AG09309 (cell line): ENCODE measurements at regions not wholly inside any gene's neighbourhood (a gene's known extent, or its start where the extent isn't known, plus 50 kb on each side); places are given as distances from the start of the nearest gene placed in this dataset.

ENCODE experiments used
- DNase-seq: peaks from one replicate; pipeline ENCODE4 v3.0.0-alpha.2; 2010; ENCODE audit warnings: low read depth
- H3K4me3 ChIP-seq: 2 replicates; pipeline ENCODE4 v1.5.1; 2011; ENCODE audit warnings: mild to moderate bottlenecking, low read depth, low read length, moderate library complexity; ENCODE audit not compliant: control insufficient read depth
- TF ChIP-seq, protein P1 (sequence below): IDR thresholded peaks from 2 replicates; pipeline ENCODE4 v1.5.1; 2011; ENCODE audit warnings: mild to moderate bottlenecking, low read depth, low read length, inconsistent platforms; ENCODE audit not compliant: insufficient read depth, control insufficient read depth; ENCODE audit errors: missing control alignments

DNA sequence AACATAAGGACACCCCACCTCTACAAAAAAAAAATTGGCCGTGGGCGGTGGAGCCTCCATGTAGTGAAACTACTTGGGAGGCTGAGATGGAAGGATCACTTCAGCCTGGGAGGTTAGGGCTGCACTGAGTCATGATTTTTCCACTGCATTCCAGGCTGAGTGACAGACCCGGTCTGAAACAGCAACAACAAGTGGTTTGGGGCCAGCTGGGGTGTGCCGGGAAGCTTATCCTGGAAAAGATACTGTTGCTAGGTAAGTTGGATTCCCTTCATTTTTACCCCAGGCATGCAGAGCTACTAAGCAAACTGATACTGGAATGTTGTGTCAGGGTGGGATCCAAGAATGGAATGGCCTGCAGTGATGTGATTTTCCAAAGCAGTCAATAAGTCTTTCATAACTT, 57.0 kb downstream of the XAGE2 start:
- TF ChIP-seq, protein P1, sequence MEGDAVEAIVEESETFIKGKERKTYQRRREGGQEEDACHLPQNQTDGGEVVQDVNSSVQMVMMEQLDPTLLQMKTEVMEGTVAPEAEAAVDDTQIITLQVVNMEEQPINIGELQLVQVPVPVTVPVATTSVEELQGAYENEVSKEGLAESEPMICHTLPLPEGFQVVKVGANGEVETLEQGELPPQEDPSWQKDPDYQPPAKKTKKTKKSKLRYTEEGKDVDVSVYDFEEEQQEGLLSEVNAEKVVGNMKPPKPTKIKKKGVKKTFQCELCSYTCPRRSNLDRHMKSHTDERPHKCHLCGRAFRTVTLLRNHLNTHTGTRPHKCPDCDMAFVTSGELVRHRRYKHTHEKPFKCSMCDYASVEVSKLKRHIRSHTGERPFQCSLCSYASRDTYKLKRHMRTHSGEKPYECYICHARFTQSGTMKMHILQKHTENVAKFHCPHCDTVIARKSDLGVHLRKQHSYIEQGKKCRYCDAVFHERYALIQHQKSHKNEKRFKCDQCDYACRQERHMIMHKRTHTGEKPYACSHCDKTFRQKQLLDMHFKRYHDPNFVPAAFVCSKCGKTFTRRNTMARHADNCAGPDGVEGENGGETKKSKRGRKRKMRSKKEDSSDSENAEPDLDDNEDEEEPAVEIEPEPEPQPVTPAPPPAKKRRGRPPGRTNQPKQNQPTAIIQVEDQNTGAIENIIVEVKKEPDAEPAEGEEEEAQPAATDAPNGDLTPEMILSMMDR: no peak
- DNase-seq: peak; percentile 21
- no peak overlapping the region for H3K4me3 ChIP-seq

DNA sequence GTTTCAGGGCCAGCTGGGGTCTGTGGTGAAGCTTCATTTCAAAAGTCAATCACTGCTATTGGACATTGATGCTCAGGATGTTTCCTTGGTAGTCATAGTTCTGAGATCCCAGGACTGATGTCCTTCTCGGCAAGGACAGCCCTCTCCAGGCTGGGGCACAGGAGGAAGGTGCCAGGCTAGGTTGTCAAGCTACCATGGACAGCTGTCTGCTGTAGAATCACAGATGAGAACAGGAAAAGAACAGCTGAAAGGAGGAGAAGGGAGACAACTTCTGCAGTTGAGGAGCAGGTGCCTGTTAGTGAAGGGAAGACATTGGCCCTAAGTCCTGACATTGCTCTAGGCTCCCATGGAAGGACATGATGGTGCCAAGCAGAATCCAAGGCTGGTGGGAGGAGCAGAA, 58.0 kb downstream of the XAGE2 start:
- H3K4me3 ChIP-seq: no peak overlapping the region
- no peak for DNase-seq
- TF ChIP-seq, protein P1: no peak

DNA sequence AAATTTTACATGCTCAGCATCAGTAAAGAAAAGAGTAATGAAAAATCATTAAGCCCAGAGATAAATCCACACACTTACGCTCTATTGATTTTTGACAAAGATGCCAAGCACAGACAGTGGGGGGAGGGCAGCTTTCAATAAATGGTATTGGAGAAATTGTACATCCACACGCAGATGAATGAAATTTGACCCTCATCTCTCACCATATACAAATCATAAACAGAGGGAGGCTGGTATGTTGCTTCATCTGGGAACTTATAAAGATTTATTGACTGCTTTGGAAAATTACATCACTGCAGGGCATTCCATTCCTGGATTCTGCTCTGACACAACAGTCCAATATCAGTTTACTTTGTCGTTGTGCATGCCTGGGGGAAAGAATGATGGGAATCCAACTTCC, 58.4 kb upstream of the XAGE1A start:
- no peak overlapping the region for H3K4me3 ChIP-seq
- DNase-seq: no peak
- TF ChIP-seq, protein P1: no peak
